Activated naive CD4-positive, alpha-beta T cell treated with Interleukin-2 at 50 U/mL for 16 hours (primary cell): ENCODE measurements at regions not wholly inside any gene's neighbourhood (a gene's known extent, or its start where the extent isn't known, plus 50 kb on each side); places are given as distances from the start of the nearest gene placed in this dataset.

Experiments used
- DNase-seq: peaks from one replicate; pipeline ENCODE4 v3.0.0-alpha.2; 2020

DNA sequence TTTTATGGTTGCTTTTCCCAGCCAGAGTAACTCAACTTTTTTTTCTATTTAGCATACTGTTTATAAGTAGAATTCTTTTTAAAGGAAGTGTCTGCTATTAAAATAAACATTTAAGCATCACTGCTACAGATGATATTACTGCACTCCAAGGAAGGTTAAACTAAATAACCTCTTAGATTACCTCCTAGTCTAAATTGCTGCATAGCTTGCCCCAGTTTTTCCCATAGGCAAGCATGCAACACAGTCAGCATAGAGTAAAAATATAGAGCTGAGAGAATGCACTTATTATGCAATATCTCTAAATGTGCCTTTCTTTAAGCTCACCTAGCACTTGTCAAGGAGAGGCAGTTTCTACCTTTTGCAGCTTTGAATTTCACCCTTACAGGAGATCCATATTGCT, 1392.4 kb upstream of the CELF2 start:
- no peak for DNase-seq

DNA sequence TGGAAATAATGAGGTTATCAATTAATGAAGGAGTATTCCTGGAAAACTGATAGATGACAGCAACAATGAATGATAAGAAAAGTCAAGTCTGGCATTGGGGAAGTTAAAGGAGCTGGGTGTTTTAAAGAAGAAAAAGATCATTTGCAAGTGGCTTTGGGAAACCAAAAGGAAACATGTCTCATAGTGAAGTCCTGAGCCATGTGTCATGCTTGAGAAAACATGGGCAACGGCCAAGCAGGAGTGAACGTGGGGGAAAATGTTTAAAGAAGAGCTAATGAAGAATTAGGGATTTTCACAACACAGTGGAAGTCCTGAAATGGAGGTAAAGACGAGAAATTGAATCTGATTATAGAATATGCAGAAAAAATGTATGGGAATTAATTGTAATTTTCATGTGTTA, 1383.2 kb upstream of the CELF2 start:
- DNase-seq = no peak

DNA sequence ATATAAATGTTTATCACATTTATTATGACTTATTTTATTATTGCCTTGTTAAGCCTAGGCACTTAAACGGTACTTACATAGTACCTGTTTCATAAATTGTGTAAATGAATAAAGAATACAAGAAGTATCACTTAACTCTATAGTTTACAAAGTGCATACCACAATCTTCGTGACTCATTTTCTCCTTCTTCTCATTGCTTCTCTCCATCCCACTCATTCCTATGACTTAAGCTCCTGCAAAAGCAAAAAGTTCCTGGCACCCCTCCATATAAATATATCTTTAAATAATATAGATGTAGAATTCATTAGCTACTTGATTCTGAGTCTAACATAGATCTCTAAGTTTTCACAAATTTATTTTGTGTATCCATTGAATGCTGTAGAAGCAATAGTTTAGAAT, 1382.0 kb upstream of the CELF2 start:
- no peak for DNase-seq

DNA sequence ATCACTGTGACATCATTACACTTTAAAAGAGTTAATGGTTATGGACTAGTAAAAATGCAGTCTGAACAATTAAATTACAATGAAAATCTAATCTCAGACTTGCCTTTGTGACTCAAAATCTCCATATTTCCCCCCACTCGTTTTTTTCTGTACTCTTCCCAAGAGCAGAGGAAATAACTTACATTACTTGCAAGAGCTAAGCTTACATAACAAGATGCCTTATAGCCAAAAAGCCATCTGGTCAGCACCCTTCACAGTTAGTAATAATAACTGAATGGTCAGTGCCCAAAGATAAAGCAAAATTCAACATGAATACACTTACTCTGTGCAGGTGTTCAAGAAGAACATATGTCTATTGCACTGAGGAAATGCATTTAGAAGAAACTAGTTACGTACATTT, 1381.5 kb upstream of the CELF2 start:
- no peak for DNase-seq

DNA sequence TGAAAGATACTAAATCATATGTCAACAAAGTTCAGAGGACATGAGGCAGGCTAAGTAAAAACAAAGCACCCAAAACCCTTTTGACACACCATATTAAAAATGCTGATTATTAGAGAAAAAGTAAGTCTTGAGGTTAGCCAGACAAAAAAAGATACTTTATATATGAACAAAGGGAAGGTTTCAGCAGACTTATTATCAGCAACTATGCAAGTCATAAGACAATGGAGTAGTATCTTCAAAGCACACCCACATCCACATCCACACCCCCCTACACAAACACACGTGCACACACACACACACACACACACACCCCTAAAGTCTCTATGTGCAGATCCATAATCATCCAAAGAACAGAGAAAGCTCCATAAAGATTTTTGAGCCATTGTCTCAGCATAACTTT, 1373.9 kb upstream of the CELF2 start:
- DNase-seq = no peak

DNA sequence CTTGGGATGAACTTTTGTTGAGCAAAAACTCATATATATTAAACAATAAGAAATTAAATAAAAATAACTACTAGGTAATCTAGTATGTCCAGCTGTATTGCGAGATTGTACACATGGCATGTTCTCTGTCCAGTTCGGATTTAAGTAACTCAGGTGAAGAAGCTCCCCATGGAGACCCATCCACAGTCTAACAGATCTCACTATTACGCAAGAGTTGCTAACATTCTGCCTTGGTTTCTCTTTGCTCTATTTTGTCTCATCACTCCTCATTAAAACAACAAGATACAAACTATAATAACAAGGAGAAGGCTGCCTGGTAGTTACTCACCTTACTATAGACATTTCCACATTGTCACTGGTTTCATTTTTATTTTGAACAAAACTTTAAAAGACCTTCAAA, 1372.3 kb upstream of the CELF2 start:
- DNase-seq = no peak

DNA sequence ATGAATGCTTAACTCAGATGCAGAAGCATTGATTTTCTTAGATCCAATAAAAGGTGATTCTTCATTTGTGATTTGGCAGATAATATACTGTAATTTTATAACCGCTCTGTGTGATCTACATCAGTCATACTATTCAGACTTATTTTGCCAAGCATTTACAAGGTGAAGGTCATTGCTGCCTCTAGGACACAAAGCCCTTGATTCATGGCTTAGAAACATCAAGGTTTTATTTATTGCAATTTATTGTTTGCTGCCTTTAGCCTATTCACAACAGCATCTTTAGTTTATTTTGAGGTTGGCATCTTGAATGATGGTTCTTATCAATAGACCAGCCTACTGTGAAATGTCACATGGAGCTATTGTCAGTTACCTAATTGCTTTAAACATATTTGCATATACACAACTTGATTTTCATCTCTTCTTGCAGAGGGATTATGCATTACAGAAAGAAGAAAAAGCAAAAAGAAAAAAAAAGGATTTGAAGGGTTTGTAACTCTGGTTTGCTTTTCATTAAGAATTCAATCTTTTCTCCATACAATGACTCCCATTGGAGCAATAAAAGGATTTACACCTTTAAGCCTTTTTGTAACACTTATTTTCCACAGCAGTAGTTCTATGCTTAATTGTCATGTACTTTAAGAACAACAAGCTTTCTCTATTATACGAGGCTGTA, 1371.6 kb upstream of the CELF2 start:
- DNase-seq = no peak

DNA sequence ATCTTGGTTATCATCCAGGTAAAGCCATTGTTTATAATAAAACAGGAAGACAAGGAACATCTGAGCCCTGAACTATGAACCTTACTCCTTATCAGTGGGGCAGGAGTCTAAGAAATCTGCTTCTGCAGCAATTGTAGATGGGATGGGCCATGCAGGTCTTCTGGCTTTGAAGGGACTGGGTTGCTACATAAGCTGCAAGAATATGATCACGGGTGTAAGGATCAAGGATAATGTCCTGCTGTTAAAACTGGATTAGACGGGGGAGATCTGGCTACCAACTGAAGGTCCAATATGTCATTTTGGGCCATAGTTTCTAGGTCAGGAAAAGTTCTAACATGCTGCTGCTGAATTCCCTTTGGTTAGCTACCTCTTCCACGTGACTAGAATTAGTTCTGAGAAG, 1363.4 kb upstream of the CELF2 start:
- DNase-seq = no peak

DNA sequence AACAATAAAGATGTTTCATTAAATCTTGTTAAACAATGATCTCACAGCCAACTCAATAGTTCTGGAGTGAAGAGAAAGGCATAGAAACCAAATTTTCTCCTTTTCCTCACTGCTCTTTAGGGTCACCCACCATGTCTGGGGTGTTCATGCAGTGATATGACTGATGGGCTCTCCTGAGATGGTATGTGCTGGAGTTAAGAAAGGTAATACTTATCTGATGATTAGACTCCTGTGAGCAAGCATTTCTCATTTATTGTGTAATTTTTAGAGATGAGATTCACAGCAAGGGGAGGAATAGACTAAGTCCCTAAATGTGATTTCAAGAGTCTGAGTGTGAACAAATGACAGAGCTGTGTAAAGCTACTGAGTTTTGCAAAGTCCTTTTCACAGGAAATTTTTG, 1361.3 kb upstream of the CELF2 start:
- DNase-seq = no peak

DNA sequence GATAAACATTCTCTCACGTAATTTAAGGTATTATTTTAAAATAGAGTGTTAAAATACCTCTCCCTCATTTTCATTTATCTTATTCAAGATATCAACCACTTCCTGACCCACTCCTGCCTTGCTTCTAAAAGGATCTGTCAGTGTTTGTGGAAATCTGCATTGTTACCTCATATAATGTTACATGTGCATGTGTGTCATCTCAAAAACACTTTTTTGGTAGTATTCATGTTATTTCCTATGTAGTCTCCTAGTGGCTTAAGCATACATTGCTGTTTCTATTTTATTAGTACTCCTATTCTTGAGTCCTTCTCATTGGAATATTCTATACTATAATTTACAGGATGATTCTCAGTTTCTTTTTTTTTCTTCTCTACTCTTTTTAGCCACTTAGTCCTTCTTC, 1360.7 kb upstream of the CELF2 start:
- no peak for DNase-seq

DNA sequence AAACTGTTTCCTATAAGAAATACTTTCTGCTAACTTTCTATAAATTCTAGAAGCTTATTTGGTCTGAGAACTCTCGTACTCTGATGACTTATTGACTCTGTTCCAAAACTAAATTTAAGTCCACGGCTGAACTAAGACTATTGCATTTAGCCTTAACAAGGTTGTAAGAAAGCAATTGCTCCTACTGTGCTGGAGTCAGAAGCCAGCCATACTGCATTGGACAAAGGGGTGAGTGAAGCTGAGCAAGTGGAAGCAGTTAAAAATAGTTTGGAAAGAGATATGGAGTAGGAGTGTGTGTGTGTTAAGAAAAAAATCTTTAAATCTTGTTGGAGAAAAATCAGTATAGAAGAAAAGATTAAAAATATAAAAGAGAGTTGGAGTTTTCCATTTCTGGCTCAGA, 1360.1 kb upstream of the CELF2 start:
- DNase-seq = no peak

DNA sequence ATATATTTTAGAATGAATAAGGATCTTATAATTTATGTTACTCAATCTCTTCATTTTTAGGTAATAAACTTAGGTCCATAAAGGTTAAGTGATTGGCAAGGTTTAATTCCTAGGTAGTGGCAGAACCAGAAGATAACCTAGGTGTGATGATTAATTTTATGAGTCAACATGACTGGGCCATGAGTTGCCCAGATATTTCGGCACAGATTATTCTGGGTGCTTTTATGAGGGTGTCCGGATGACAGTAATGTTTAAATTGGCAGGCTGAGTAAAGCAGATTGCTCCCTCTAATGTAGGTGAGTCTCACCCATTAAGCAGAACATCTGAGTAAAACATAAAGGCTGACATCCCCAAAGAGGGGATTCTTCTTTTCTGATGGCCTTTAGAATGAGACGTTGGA, 1349.3 kb upstream of the CELF2 start:
- no peak for DNase-seq

DNA sequence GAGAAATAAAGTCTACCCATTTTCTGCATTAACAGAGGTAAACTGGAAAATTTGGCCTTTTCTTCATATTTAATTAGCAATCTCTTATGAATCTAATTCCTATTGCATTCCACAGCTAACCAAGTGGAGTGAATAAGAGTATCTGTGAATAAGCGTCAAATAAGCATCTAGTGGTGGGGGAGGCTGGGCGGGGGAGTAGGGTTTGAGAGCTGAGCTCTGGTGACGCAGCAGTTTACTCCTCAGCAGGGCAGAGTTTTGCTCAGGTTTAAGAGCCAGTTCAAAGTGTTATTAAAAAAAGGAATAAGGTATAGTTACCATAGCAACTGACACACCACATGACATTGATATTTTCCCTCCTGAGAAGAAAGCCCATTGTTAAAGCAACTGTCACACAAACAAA, 1346.8 kb upstream of the CELF2 start:
- no peak for DNase-seq

DNA sequence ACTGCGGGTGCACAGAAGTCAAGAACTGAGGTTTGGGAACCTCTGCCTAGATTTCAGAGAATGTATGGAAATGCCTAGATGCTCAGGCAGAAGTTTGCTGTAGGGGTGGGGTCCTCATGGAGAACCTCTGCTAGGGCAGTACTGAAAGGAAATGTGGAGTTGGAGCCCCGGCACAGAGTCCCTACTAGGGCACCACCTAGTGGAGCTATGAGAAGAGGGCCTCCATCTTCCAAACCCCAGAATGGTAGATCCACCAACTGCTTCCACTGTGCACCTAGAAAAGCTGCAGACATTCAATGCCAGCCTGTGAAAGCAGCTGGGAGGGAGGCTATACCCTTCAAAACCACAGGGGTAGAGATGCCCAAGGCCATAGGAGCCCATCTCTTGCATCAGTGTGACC, 1336.0 kb upstream of the CELF2 start:
- DNase-seq = no peak

DNA sequence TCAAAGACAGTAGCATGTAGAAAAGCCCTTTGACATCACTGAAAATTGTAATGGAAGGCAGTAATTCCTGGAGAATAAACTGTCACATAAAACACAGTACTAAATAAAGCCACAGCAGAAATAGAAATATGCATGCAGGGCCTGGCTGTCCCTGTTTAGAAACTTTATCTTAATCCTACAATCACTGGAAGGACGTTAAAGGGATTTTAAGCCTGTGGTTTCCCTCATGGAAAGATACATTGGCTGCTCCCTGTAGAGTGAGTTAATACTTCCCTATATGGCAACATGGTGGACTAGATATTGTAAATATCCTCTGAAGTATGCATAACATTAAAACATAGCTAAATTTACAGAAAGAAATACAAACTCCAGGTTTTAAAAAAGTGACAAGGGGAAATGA, 1334.9 kb upstream of the CELF2 start:
- no peak for DNase-seq

DNA sequence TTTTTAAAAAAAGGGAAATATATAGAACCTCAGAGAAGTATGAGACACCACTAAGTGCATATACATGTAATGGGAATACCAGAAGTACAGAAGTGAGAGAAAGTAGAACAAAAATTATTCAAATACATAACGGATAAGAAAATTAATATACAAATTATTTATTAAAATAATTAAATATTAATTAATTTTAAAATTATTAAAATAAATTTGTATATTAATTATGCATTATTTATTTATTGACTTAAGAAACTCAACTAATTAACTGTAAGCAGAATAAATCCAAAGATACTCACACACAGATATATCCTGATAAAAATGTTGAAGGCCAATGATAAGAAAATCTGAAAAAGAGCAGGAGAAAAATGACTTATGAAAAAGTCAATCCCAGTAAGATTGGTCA, 1333.5 kb upstream of the CELF2 start:
- no peak for DNase-seq

DNA sequence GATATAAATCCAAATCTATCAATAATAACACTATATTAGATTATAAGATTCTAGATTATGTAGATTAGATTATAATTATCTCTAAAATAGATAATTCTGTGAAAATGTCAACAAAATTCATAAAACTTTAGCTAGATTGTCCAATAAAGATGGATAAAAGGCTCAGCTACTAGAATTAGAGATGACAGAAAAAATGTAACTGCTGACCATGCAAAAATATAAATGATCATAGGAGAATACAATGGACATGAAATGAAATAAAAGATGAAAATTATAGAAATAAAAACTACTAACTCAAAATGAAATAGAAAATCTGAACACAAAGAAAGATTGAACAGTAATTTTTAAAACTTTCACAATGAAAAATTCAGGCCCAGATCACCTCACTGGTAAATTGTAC, 1332.1 kb upstream of the CELF2 start:
- no peak for DNase-seq

DNA sequence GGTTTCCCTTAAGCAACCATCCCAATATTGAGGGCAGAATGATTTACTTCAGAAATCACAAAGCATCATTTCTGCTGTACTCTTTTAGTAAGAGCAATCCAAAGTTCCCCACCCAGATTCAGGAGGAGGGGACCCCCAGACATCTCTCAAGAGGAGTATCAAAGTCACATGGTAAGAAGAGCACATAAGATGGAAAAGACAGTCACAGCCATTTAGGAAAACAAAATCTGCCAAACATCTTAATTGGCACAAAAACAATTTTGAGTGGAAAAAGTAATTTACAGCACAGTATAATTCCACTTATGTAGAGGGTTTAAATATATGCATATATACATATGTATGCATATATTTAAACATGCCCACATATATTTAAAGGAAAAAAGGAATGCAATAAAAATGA, 1329.0 kb upstream of the CELF2 start:
- no peak for DNase-seq

DNA sequence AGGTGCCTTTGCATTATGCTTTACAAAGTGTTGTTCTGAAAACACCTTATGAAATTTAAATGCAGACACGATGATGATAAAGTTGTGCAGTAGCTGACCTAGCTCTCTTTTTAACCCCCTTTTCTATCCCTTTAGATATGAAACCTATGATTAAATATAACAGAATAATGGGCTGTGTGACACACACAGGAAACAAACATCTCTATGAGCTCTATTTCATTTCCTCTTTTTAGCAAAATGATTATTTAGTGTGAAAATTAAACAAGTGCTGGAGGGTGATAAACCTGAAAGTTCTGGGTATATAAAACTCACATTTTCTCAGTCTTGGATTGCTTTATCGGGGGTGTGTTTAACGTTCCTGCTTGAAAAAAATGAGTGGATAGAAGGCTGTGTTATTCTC, 1310.5 kb upstream of the CELF2 start:
- no peak for DNase-seq

DNA sequence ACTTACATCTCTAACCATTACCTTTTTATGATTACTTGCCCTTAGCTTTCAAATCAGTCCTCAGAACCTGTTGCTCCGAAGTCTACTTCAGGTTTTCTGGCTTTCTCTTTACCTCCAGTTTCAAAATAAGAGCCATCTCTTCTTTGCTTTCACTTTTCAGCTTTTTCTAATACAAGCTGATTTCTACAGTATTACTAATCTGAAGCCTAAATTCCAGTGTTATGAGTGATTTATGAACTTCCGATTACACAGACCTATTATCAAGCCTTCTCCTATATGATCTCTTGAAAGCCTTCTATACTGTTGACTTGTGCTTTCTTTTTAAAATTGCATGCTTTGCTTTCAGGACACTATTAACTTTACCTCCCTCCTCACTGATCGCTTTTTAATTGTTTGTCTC, 1307.8 kb upstream of the CELF2 start:
- DNase-seq = no peak

DNA sequence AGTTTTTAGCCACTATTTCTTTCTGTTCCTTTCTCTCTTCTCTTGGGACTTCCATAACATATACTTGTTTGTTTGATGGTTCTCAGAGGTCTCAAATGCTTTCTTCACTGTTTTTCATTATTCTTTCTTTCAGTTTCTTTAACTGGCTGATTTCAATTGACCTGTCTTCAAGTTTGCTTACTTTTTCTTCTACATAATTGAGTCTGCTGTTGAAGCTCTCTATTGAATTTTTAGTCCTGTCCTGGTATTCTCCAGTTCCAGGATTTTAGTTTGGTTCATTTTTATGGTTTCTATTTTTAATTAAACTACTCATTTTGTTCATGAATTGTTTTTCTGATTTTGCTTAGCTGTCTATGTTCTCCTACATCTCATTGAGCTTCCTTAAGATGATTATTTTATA, 1305.3 kb upstream of the CELF2 start:
- no peak for DNase-seq

DNA sequence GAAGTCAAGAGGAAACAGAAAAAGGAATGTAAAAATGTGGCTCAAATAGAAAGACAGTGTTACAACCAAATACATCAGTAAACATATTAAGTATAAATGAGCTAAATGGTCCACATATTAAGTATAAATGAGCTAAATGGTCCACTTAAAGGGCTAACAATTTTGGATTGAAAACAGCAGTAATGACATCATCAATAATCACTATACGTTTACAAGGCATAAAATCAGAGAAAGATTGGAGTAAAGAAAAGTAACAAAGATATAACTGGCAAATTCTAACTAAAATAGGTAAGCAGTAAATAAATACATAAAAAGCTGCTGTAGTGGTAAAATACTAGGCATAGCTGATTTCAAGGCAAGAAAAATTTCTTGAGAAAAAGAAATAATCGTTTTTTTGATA, 1298.4 kb upstream of the CELF2 start:
- no peak for DNase-seq

DNA sequence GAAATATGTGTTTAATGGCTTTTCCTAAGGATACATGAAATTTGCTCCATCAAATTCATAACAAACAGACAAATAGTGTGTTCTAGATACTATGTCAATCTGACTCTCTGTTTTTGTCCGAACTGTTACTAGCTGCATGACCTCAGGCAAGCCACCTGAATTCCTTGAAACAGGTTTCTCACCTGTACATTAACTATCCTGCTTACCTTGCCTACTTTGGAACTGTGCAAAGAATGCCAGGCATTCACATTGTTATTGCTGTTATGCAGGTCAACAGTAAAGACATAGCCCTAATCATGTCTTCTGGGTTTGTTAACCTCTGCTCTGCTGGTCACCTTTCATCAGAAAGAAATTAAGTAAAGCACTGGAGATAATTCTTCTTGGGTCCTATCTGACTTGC, 1283.9 kb upstream of the CELF2 start:
- DNase-seq = no peak

DNA sequence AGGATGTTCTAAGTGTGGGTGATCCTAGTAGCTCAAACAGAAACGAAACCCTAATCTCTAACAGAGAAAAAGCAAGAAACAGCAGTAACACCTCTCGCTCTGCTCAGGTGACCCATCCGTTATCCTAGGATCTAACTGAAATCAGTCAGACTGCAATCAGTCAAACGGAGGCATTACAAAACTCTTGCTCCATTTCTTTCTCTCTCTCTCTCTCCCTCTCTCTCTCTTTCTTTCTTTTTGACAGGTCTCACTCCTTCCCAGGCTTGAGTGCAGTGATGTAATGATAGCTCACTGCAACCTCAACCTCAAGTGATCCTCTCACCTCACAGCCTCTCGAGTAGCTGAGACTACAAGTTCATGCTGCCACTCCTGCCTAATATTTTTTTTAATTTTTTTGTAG, 1283.5 kb upstream of the CELF2 start:
- DNase-seq = no peak

DNA sequence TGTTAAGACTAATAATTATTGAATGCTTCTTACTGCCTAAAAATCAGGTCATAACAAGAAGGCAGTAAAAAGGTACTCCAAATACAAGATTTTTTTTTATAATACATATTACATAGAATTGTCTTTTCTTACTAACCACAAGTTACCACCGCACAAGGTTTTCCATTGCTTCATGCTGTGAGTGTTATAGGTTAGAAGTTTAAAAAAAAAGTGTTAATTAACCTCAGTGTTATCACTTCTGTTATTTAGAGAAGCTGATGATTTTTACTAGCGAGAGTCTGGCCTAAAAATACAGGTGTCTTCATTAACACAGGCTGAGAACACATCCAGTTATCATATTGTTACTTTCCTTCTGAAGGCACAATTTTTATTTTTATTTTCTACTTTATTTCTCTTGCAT, 1281.9 kb upstream of the CELF2 start:
- DNase-seq = no peak

DNA sequence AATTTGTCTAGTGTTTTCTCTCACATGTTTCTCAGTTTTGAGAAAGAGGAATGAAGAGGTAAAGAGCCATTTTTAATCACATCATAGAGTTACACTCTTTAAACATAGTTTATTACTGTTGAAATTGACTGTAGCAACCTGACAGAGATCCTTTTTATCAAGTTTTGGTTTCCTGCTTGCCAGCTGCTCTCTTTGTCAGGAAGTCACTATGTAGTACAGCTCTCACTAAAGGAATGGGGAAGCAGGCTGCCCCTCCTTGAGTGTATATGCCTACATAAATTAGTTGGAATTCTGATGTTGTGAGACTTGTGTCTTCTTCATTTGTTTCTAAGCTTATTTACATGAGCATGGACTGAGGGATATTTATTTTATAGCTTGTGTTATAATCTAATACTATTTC, 1274.0 kb upstream of the CELF2 start:
- no peak for DNase-seq
